ENCODE measurements at regions not wholly inside any gene's neighbourhood (a gene's known extent, or its start where the extent isn't known, plus 50 kb on each side); places are given as distances from the start of the nearest gene placed in this dataset.
A peak's percentile ranks its signal among the peaks of the same experiment; 100 is the strongest.
"Not testable (repeated sequence)": the region's sequence is repeated elsewhere in the genome, so short reads cannot be mapped to it uniquely, and the experiment has no call there.

GRCh38 chr18:46179306-46179705 is 75.1 kb downstream of the HAUS1 start:
- Mint-ChIP-seq H3K27me3 (no peaks in the 10 kb centered on the region), H3K27ac (no peak overlapping the region), H3K9me3 (no peaks in the 10 kb centered on the region), H3K4me3 (peak overlapping the region in 2 of 4 donors; percentile 76 to 81), H3K4me1 (peaks cover 29 to 87% (median 65%) of the 10 kb centered on the region in 4 donors), H3K36me3 (peaks cover 3% of the 10 kb centered on the region)
- no peak for DNase-seq
- no peak for ATAC-seq (ENCODE audit: low read depth in 2 of 2)
- Histone ChIP-seq H3K27me3 (ENCODE audit: control insufficient read depth, insufficient read depth, low read length) (no peaks in the 10 kb centered on the region), H3K36me3 (ENCODE audit: control insufficient read depth, insufficient read depth, low read length) (no peaks in the 10 kb centered on the region), H3K9me3 (ENCODE audit: control insufficient read depth in 2 of 2, low read length in 2 of 2) (no peaks in the 10 kb centered on the region), H3K4me3 (ENCODE audit: low read depth, low read length) (peak overlapping the region; percentile 15), H3K4me1 (ENCODE audit: control insufficient read depth, insufficient read depth, low read length, poor library complexity, severe bottlenecking) (peaks cover 50% of the 10 kb centered on the region), H3K27ac (ENCODE audit: insufficient read depth, low read length, poor library complexity, severe bottlenecking) (no peak overlapping the region)

GRCh38 chr18:46182633-46183358 is 78.6 kb downstream of the HAUS1 start:
- ATAC-seq (ENCODE audit: low read depth in 2 of 2) (no peak), DNase-seq (no peak)
- H3K27ac Mint-ChIP-seq = peak overlapping the region in 2 of 3 donors; percentile 27 to 55
- H3K27me3 ChIP-seq (ENCODE audit: control insufficient read depth, insufficient read depth, low read length) = no peaks in the 10 kb centered on the region
- peak overlapping the region; percentile 57 for H3K4me3 ChIP-seq (ENCODE audit: low read depth, low read length)
- H3K27ac ChIP-seq (ENCODE audit: insufficient read depth, low read length, poor library complexity, severe bottlenecking) = peak overlapping the region; percentile 5
- H3K9me3 Mint-ChIP-seq = no peaks in the 10 kb centered on the region
- no peaks in the 10 kb centered on the region for H3K9me3 ChIP-seq (ENCODE audit: control insufficient read depth in 2 of 2, low read length in 2 of 2)
- H3K27me3 Mint-ChIP-seq = no peaks in the 10 kb centered on the region
- H3K4me1 Mint-ChIP-seq = peaks cover 22 to 81% (median 60%) of the 10 kb centered on the region in 4 donors
- peaks cover 32% of the 10 kb centered on the region for H3K4me1 ChIP-seq (ENCODE audit: control insufficient read depth, insufficient read depth, low read length, poor library complexity, severe bottlenecking)
- H3K36me3 Mint-ChIP-seq = peaks cover 8% of the 10 kb centered on the region
- no peaks in the 10 kb centered on the region for H3K36me3 ChIP-seq (ENCODE audit: control insufficient read depth, insufficient read depth, low read length)
- H3K4me3 Mint-ChIP-seq = peak overlapping the region; percentile 5 to 78 (median 48)

- H3K36me3 Mint-ChIP-seq; ATAC-seq (ENCODE audit: low read depth in 2 of 2): not testable (repeated sequence)
- peak overlapping the region; percentile 47 for H3K27ac ChIP-seq (ENCODE audit: insufficient read depth, low read length, poor library complexity, severe bottlenecking)
Measured at GRCh38 chr18:46184296-46184695, 80.1 kb downstream of the HAUS1 start.

GRCh38 chr18:46184727-46185126 is 80.5 kb downstream of the HAUS1 start:
- Histone ChIP-seq H3K4me1 (ENCODE audit: control insufficient read depth, insufficient read depth, low read length, poor library complexity, severe bottlenecking) (peaks cover 26% of the 10 kb centered on the region), H3K4me3 (ENCODE audit: low read depth, low read length) (peak overlapping the region; percentile 35), H3K27ac (ENCODE audit: insufficient read depth, low read length, poor library complexity, severe bottlenecking) (peak overlapping the region; percentile 47), H3K27me3 (ENCODE audit: control insufficient read depth, insufficient read depth, low read length) (no peaks in the 10 kb centered on the region), H3K9me3 (ENCODE audit: control insufficient read depth in 2 of 2, low read length in 2 of 2) (no peaks in the 10 kb centered on the region), H3K36me3 (ENCODE audit: control insufficient read depth, insufficient read depth, low read length) (peaks cover 4% of the 10 kb centered on the region)
- Mint-ChIP-seq H3K36me3 (peaks cover 5% of the 10 kb centered on the region), H3K4me3 (peak overlapping the region in 3 of 4 donors; percentile 19 to 41 (median 32)), H3K27me3 (no peaks in the 10 kb centered on the region), H3K27ac (peak overlapping the region in 2 of 3 donors; percentile 50 to 84), H3K4me1 (peaks cover 22 to 77% (median 53%) of the 10 kb centered on the region in 4 donors), H3K9me3 (no peaks in the 10 kb centered on the region)
- DNase-seq = no peak
- ATAC-seq (ENCODE audit: low read depth in 2 of 2) = no peak

More at GRCh38 chr18:46184296-46184695, 80.1 kb downstream of the HAUS1 start:
- Mint-ChIP-seq H3K4me3 (peak overlapping the region in 3 of 4 donors; percentile 19 to 41 (median 32)), H3K4me1 (peaks cover 22 to 76% (median 56%) of the 10 kb centered on the region in 4 donors), H3K27ac (peak overlapping the region; percentile 50 to 84 (median 79))
- DNase-seq; H3K36me3 ChIP-seq (ENCODE audit: control insufficient read depth, insufficient read depth, low read length); H3K27me3 Mint-ChIP-seq; H3K27me3 ChIP-seq (ENCODE audit: control insufficient read depth, insufficient read depth, low read length); H3K9me3 Mint-ChIP-seq; H3K9me3 ChIP-seq (ENCODE audit: control insufficient read depth in 2 of 2, low read length in 2 of 2); H3K4me3 ChIP-seq (ENCODE audit: low read depth, low read length): not testable (repeated sequence)
- H3K4me1 ChIP-seq (ENCODE audit: control insufficient read depth, insufficient read depth, low read length, poor library complexity, severe bottlenecking) = peaks cover 26% of the 10 kb centered on the region

- Histone ChIP-seq H3K9me3 (ENCODE audit: control insufficient read depth in 2 of 2, low read length in 2 of 2) (no peaks in the 10 kb centered on the region), H3K27me3 (ENCODE audit: control insufficient read depth, insufficient read depth, low read length) (no peaks in the 10 kb centered on the region), H3K27ac (ENCODE audit: insufficient read depth, low read length, poor library complexity, severe bottlenecking) (no peak overlapping the region), H3K4me3 (ENCODE audit: low read depth, low read length) (no peak overlapping the region), H3K36me3 (ENCODE audit: control insufficient read depth, insufficient read depth, low read length) (peaks cover 4% of the 10 kb centered on the region), H3K4me1 (ENCODE audit: control insufficient read depth, insufficient read depth, low read length, poor library complexity, severe bottlenecking) (peaks cover 9% of the 10 kb centered on the region)
- Mint-ChIP-seq H3K4me1 (peaks cover 13 to 57% (median 27%) of the 10 kb centered on the region in 4 donors), H3K4me3 (peak overlapping the region in 1 of 4 donors; percentile 29), H3K36me3 (peaks cover 8% of the 10 kb centered on the region), H3K9me3 (no peaks in the 10 kb centered on the region), H3K27ac (peak overlapping the region; percentile 3 to 72 (median 64)), H3K27me3 (no peaks in the 10 kb centered on the region)
- peak in 1 of 2 donors; percentile 25 for ATAC-seq (ENCODE audit: low read depth in 2 of 2)
- no peak for DNase-seq
Measured at GRCh38 chr18:46190667-46191066, 86.5 kb downstream of the HAUS1 start.

GRCh38 chr18:46196627-46197243 is 92.5 kb downstream of the HAUS1 start:
- peaks cover 19 to 68% (median 46%) of the 10 kb centered on the region in 4 donors for H3K4me1 Mint-ChIP-seq
- H3K4me3 ChIP-seq (ENCODE audit: low read depth, low read length) = no peak overlapping the region
- H3K27me3 ChIP-seq (ENCODE audit: control insufficient read depth, insufficient read depth, low read length) = no peaks in the 10 kb centered on the region
- peak overlapping the region in 1 of 4 donors; percentile 35 for H3K4me3 Mint-ChIP-seq
- DNase-seq = no peak
- H3K27ac Mint-ChIP-seq = peak overlapping the region in 1 of 3 donors; percentile 38
- H3K27me3 Mint-ChIP-seq = no peaks in the 10 kb centered on the region
- H3K9me3 ChIP-seq (ENCODE audit: control insufficient read depth in 2 of 2, low read length in 2 of 2) = no peaks in the 10 kb centered on the region
- peaks cover 12% of the 10 kb centered on the region for H3K4me1 ChIP-seq (ENCODE audit: control insufficient read depth, insufficient read depth, low read length, poor library complexity, severe bottlenecking)
- peaks cover 4% of the 10 kb centered on the region for H3K36me3 ChIP-seq (ENCODE audit: control insufficient read depth, insufficient read depth, low read length)
- no peak for ATAC-seq (ENCODE audit: low read depth in 2 of 2)
- no peaks in the 10 kb centered on the region for H3K9me3 Mint-ChIP-seq
- peaks cover 17% of the 10 kb centered on the region for H3K36me3 Mint-ChIP-seq
- no peak overlapping the region for H3K27ac ChIP-seq (ENCODE audit: insufficient read depth, low read length, poor library complexity, severe bottlenecking)

- Histone ChIP-seq H3K27me3 (ENCODE audit: control insufficient read depth, insufficient read depth, low read length) (no peaks in the 10 kb centered on the region), H3K4me1 (ENCODE audit: control insufficient read depth, insufficient read depth, low read length, poor library complexity, severe bottlenecking) (peaks cover 19% of the 10 kb centered on the region), H3K36me3 (ENCODE audit: control insufficient read depth, insufficient read depth, low read length) (peaks cover 4% of the 10 kb centered on the region), H3K27ac (ENCODE audit: insufficient read depth, low read length, poor library complexity, severe bottlenecking) (no peak overlapping the region), H3K9me3 (ENCODE audit: control insufficient read depth in 2 of 2, low read length in 2 of 2) (no peaks in the 10 kb centered on the region), H3K4me3 (ENCODE audit: low read depth, low read length) (no peak overlapping the region)
- peak in 1 of 3 donors; percentile 53 for DNase-seq
- H3K27ac Mint-ChIP-seq = peak overlapping the region; percentile 21 to 88 (median 36)
- no peaks in the 10 kb centered on the region for H3K9me3 Mint-ChIP-seq
- peak; percentile 69 to 77 for ATAC-seq (ENCODE audit: low read depth in 2 of 2)
- H3K27me3 Mint-ChIP-seq = no peaks in the 10 kb centered on the region
- peaks cover 13% of the 10 kb centered on the region for H3K36me3 Mint-ChIP-seq
- peak overlapping the region in 3 of 4 donors; percentile 38 to 68 (median 42) for H3K4me3 Mint-ChIP-seq
- peaks cover 34 to 77% (median 57%) of the 10 kb centered on the region in 4 donors for H3K4me1 Mint-ChIP-seq
Measured at GRCh38 chr18:46199515-46200147, 95.4 kb downstream of the HAUS1 start.

Data from CD4-positive, CD25-positive, alpha-beta regulatory T cell (primary cell).